OCI-LY7 (cell line): ENCODE measurements at regions not wholly inside any gene's neighbourhood (a gene's known extent, or its start where the extent isn't known, plus 50 kb on each side); places are given as distances from the start of the nearest gene placed in this dataset.

Experiments
- CTCF ChIP-seq: fragments of 200-600 bp; sonication (generic); conservative IDR thresholded peaks from 2 replicates; pipeline ENCODE4 v1.5.1; 2014; ENCODE audit warnings: mild to moderate bottlenecking, antibody characterized with exemption, low read length, moderate library complexity, mixed read lengths
- EZH2phosphoT487 ChIP-seq: fragments of 200-600 bp; sonication (generic); IDR thresholded peaks from 2 replicates; pipeline ENCODE4 v1.6.1; 2018; ENCODE audit warnings: low read depth, borderline replicate concordance, mild to moderate bottlenecking, mixed run types, antibody characterized with exemption, low read length, moderate library complexity, mixed read lengths

GRCh38 chrX:112527903-112528302, 151.8 kb downstream of the LHFPL1 start:
- no peak for TF ChIP-seq CTCF
- no peak for TF ChIP-seq EZH2phosphoT487
